ENCODE measurements at regions not wholly inside any gene's neighbourhood (a gene's known extent, or its start where the extent isn't known, plus 50 kb on each side); places are given as distances from the start of the nearest gene placed in this dataset.

DNA sequence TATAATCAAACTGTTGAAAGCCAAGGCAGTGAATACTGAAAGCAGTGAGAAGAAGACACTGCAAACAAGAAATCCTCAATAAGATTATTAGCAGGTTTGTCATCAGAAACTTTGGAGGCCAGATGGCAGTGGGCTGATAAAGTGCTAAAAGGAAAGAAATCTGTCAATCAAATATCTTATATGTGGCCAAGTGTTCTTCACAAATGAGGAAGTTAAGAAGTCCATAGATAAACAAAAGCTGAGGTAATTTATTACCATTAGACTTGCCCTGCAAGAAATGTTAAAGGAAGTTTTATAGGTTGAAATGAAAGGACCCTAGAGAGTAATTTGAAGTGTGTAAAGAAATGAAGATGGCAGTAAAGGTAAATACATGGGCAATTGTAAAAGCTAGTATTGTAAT is 586.6 kb downstream of the RAPGEF2 start:
- intact Hi-C loops (cut with micrococcal nuclease; ENCODE audit: unreplicated experiment) = loop anchor here (10.0 kb wide), 1 partner anchor 205 kb away; no protein-coding TSS in a partner anchor
- Mint-ChIP-seq H3K27me3 (ENCODE audit: insufficient read depth, unreplicated experiment) (no peaks in the 10 kb centered on the region), H3K36me3 (ENCODE audit: insufficient read depth, unreplicated experiment) (no peaks in the 10 kb centered on the region), H3K4me3 (ENCODE audit: unreplicated experiment) (no peak overlapping the region), H3K9me3 (ENCODE audit: unreplicated experiment) (peaks cover 24% of the 10 kb centered on the region), H3K27ac (ENCODE audit: unreplicated experiment) (no peak overlapping the region), H3K4me1 (ENCODE audit: low read depth, unreplicated experiment) (no peaks in the 10 kb centered on the region)
- H3K9me3 ChIP-seq = peaks cover 3% of the 10 kb centered on the region; the same call in 1 of the 2 replicates
- H3K36me3 ChIP-seq (ENCODE audit: control insufficient read depth, insufficient read depth, low read length) = no peaks in the 10 kb centered on the region
- 0 out of 2 replicates have a peak, but pooled peaks cover 3% of the 10 kb centered on the region for H3K4me1 ChIP-seq
- H3K4me3 ChIP-seq (ENCODE audit: low read depth, low read length) = no peak overlapping the region
- H3K27me3 ChIP-seq (replicated peaks; ENCODE audit: control insufficient read depth, insufficient read depth, low read length) = no peaks in the 10 kb centered on the region
- CTCF ChIA-PET = no interaction called here
- POLR2A ChIA-PET = no interaction called here
- no TSS peak for BruUV-seq (replicated peaks)
- TF ChIP-seq, protein P1, sequence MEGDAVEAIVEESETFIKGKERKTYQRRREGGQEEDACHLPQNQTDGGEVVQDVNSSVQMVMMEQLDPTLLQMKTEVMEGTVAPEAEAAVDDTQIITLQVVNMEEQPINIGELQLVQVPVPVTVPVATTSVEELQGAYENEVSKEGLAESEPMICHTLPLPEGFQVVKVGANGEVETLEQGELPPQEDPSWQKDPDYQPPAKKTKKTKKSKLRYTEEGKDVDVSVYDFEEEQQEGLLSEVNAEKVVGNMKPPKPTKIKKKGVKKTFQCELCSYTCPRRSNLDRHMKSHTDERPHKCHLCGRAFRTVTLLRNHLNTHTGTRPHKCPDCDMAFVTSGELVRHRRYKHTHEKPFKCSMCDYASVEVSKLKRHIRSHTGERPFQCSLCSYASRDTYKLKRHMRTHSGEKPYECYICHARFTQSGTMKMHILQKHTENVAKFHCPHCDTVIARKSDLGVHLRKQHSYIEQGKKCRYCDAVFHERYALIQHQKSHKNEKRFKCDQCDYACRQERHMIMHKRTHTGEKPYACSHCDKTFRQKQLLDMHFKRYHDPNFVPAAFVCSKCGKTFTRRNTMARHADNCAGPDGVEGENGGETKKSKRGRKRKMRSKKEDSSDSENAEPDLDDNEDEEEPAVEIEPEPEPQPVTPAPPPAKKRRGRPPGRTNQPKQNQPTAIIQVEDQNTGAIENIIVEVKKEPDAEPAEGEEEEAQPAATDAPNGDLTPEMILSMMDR (IDR thresholded peaks at IDR 0.05; ENCODE audit: insufficient read depth in 1 of 2, low read depth in 1 of 2, low read length in 1 of 2, severe bottlenecking in 1 of 2, unreplicated experiment in 1 of 2) = no peak
- DNase-seq = no peak

DNA sequence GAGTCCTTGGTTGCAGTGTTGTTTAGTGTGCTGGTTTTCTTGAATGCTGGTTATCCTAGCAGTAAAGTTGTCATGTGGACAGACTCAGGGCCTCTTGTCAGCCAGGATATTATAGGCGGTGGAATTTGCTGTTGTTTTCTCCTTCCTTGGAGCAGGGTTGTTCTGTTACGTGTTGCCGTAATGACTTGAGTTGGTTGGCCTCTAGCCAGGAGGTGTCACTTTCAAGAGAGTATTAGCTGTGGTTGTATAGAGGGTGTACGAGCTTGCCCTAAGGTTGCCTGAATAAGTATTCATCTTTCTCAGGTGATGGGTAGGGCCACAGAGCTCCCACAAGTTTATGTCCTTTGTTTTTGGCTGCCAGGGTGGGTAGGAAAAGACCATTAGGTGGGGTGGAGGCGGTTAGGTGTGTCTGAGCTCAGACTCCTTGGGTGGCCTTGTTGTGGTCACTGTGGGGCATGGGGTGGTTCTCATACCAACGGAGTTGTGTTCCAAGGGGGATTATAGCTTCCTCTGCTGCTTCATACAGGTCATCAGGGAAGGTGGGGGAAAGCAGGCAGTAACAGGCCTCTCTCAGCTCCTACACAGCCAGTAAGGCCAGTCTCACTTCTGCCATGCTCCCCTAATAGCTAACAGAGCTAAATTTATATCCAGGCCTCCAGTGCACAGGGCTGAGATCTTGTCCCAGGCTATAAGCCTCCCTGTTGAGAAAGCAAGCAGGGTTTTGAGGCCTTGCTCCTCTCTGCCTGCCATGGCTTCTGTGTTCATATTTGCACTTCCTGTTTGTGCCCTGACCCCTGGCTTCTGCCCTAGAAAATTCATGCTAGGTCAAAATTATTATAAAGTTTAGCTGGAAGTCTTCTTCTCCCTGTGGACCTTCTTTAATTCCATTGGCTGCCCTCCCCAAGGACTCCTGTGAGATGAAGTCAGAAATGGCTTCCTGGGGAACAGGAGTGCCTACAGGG is 594.7 kb downstream of the RAPGEF2 start:
- no peaks in the 10 kb centered on the region for H3K27me3 Mint-ChIP-seq (ENCODE audit: insufficient read depth, unreplicated experiment)
- H3K4me1 Mint-ChIP-seq (ENCODE audit: low read depth, unreplicated experiment) = no peaks in the 10 kb centered on the region
- intact Hi-C loops (cut with micrococcal nuclease; ENCODE audit: unreplicated experiment) = no loop called here
- ChIA-PET POLR2A (no interaction called here), CTCF (no interaction called here)
- H3K9me3 ChIP-seq = no peaks in the 10 kb centered on the region
- H3K27me3 ChIP-seq (replicated peaks; ENCODE audit: control insufficient read depth, insufficient read depth, low read length) = no peaks in the 10 kb centered on the region
- H3K36me3 ChIP-seq (ENCODE audit: control insufficient read depth, insufficient read depth, low read length) = no peaks in the 10 kb centered on the region
- DNase-seq = no peak
- H3K4me3 ChIP-seq (ENCODE audit: low read depth, low read length) = no peak overlapping the region
- no peak overlapping the region for H3K27ac Mint-ChIP-seq (ENCODE audit: unreplicated experiment)
- H3K9me3 Mint-ChIP-seq (ENCODE audit: unreplicated experiment) = peaks cover 5% of the 10 kb centered on the region
- TF ChIP-seq, protein P1 (IDR thresholded peaks at IDR 0.05; ENCODE audit: insufficient read depth in 1 of 2, low read depth in 1 of 2, low read length in 1 of 2, severe bottlenecking in 1 of 2, unreplicated experiment in 1 of 2) = no peak
- no TSS peak for BruUV-seq (replicated peaks)
- H3K36me3 Mint-ChIP-seq (ENCODE audit: insufficient read depth, unreplicated experiment) = no peaks in the 10 kb centered on the region
- H3K4me1 ChIP-seq = no peaks in the 10 kb centered on the region
- no peak overlapping the region for H3K4me3 Mint-ChIP-seq (ENCODE audit: unreplicated experiment)

DNA sequence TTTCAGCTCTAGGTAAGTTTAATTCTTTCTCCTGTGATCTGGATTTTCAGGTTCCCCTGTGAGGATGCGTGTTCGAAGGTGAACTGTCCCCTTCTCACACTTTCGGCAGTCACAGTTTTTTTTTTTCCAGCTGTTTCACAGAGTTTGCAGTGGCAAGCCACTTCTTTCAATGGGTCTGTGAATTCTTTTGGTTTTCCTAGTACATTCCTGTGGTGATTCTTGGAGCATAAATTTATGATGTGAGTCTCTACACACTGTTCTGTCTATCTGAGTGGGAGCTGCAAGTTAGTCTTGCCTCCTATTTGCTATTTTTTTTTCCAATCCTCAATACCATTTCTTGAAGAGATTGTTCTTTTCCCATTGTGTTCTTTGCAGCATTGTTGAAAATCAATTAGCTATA is 595.5 kb downstream of the RAPGEF2 start:
- BruUV-seq (replicated peaks) = no TSS peak
- Histone ChIP-seq H3K36me3 (ENCODE audit: control insufficient read depth, insufficient read depth, low read length) (no peaks in the 10 kb centered on the region), H3K4me1 (no peaks in the 10 kb centered on the region), H3K9me3 (no peaks in the 10 kb centered on the region), H3K4me3 (ENCODE audit: low read depth, low read length) (no peak overlapping the region), H3K27me3 (replicated peaks; ENCODE audit: control insufficient read depth, insufficient read depth, low read length) (no peaks in the 10 kb centered on the region)
- H3K27me3 Mint-ChIP-seq (ENCODE audit: insufficient read depth, unreplicated experiment) = no peaks in the 10 kb centered on the region
- no peak overlapping the region for H3K4me3 Mint-ChIP-seq (ENCODE audit: unreplicated experiment)
- H3K36me3 Mint-ChIP-seq (ENCODE audit: insufficient read depth, unreplicated experiment) = no peaks in the 10 kb centered on the region
- POLR2A ChIA-PET = no interaction called here
- H3K27ac Mint-ChIP-seq (ENCODE audit: unreplicated experiment) = no peak overlapping the region
- H3K4me1 Mint-ChIP-seq (ENCODE audit: low read depth, unreplicated experiment) = no peaks in the 10 kb centered on the region
- H3K9me3 Mint-ChIP-seq (ENCODE audit: unreplicated experiment) = no peaks in the 10 kb centered on the region
- CTCF ChIA-PET = no interaction called here
- DNase-seq = no peak
- intact Hi-C loops (cut with micrococcal nuclease; ENCODE audit: unreplicated experiment) = no loop called here
- TF ChIP-seq, protein P1 (IDR thresholded peaks at IDR 0.05; ENCODE audit: insufficient read depth in 1 of 2, low read depth in 1 of 2, low read length in 1 of 2, severe bottlenecking in 1 of 2, unreplicated experiment in 1 of 2) = no peak

All from Caco-2 (cell line).